ENCODE measurements at regions not wholly inside any gene's neighbourhood (a gene's known extent, or its start where the extent isn't known, plus 50 kb on each side); places are given as distances from the start of the nearest gene placed in this dataset.

DNA sequence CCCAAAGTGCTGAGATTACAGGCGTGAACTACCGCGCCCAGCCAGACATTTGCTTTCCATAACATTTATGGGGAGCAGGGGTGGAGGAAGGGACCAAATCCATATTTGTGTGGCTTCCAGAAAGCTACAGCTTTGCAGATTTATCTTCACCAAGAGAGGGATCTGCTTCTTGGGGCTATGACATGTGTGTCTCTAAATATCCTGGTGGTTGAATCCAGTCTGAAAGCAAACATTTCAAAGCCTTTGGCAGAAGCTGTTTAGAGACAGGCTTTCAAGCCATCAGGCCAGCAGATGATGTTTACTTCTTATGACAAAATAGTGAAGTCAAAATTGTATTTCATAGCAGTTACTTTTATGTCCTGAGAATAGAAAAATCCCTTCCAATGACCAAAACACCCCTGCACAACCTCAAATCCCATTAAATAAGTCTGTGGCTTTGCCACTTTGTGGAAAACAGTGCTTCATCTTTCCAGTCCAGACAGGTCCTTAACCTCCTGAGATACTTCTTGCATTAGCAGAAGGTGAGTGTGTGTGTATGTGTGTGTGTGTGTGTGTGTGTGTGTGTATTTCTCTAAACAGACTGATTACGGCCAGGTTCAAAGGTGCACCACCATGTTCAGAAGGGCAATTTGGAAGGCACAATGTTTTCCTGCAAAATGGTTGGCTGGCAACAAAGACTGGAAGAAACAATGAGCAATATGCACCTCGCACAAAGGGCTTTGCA, 191.4 kb upstream of the LRIG1 start:
- Histone ChIP-seq H3K9me3 (ENCODE audit: control insufficient read depth, insufficient read depth, low read depth, low read length) (no peaks in the 10 kb centered on the region), H3K36me3 (ENCODE audit: control insufficient read depth, insufficient read depth, low read length) (no peaks in the 10 kb centered on the region), H3K27ac (ENCODE audit: low read depth, low read length) (no peak overlapping the region), H3K4me3 (ENCODE audit: low read depth, low read length) (no peak overlapping the region), H3K27me3 (ENCODE audit: control insufficient read depth, insufficient read depth, low read length) (no peaks in the 10 kb centered on the region), H3K4me1 (ENCODE audit: control insufficient read depth, insufficient read depth, low read length) (no peaks in the 10 kb centered on the region), H3K9ac (ENCODE audit: low read length) (no peak overlapping the region)

DNA sequence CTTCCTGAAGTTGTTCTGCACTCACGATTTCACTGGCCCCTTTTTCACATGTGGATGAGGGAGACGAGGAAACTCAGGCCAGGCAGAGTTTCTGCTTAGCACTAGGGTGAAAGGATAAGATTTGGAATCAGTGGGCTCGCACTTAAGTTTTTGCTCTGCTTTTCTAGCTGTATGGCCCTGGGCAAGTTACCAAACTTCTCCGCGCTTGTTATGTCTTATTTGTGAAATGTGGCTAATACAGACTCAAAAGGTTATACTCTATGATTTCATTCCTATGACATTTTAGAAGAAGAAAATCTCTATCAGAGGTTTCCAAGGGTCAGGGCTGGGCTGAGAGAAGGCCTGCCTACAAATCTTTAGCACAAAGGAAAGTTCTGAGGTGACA, 191.9 kb upstream of the LRIG1 start:
- H3K4me1 ChIP-seq (ENCODE audit: control insufficient read depth, insufficient read depth, low read length) = no peaks in the 10 kb centered on the region
- no peaks in the 10 kb centered on the region for H3K9me3 ChIP-seq (ENCODE audit: control insufficient read depth, insufficient read depth, low read depth, low read length)
- H3K4me3 ChIP-seq (ENCODE audit: low read depth, low read length) = no peak overlapping the region
- H3K27ac ChIP-seq (ENCODE audit: low read depth, low read length) = no peak overlapping the region
- no peaks in the 10 kb centered on the region for H3K36me3 ChIP-seq (ENCODE audit: control insufficient read depth, insufficient read depth, low read length)
- no peaks in the 10 kb centered on the region for H3K27me3 ChIP-seq (ENCODE audit: control insufficient read depth, insufficient read depth, low read length)
- no peak overlapping the region for H3K9ac ChIP-seq (ENCODE audit: low read length)

DNA sequence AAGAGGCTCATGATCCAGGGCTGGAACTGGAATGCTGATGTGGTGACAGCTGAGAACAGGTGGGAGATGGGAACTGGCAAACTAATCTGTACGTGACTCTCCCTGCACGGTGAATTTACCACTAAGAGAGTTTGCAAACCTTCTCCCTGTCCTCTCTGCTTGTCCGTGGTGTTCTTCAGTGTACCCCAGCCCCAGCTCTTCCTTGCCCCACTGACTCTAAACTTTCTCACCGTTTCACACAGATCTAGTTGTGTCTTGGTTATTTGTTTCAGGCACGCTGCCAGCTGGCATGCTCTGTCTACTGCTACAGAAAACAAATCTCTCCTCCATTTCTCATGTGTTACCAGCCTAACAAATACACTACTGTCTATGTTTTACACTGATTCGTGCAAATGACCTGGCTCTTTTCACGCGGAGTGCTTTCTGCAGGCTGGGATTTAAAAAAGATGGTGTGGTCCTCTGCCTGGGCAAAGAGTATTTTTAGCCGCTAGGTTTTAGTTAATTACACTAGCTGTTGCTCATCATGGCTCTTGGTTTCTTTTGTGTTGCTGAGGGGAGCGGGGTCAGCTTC, 192.7 kb upstream of the LRIG1 start:
- H3K4me3 ChIP-seq (ENCODE audit: low read depth, low read length) = no peak overlapping the region
- no peaks in the 10 kb centered on the region for H3K27me3 ChIP-seq (ENCODE audit: control insufficient read depth, insufficient read depth, low read length)
- no peaks in the 10 kb centered on the region for H3K9me3 ChIP-seq (ENCODE audit: control insufficient read depth, insufficient read depth, low read depth, low read length)
- H3K4me1 ChIP-seq (ENCODE audit: control insufficient read depth, insufficient read depth, low read length) = no peaks in the 10 kb centered on the region
- no peaks in the 10 kb centered on the region for H3K36me3 ChIP-seq (ENCODE audit: control insufficient read depth, insufficient read depth, low read length)
- H3K27ac ChIP-seq (ENCODE audit: low read depth, low read length) = no peak overlapping the region
- no peak overlapping the region for H3K9ac ChIP-seq (ENCODE audit: low read length)

DNA sequence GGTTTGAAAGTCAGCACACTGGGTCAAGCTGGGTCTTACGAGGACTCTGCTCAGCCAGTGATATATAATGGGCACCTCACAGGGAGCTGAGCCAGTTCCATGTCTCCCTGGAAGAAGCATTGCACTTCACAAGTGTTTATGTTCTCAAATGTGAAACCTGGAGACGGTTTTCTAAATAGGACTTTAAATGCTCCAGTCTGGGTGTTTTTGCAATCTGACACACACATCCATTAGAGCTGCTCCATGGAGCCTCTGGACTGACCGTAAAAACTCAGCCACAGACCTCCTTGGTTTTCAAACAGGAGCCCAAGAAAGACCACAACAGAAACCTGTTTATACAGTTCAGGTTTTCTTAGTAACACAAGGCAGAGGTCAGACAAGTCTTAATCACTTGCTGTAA, 201.3 kb upstream of the LRIG1 start:
- Histone ChIP-seq H3K27ac (ENCODE audit: low read depth, low read length) (no peak overlapping the region), H3K4me3 (ENCODE audit: low read depth, low read length) (no peak overlapping the region), H3K27me3 (ENCODE audit: control insufficient read depth, insufficient read depth, low read length) (no peaks in the 10 kb centered on the region), H3K9me3 (ENCODE audit: control insufficient read depth, insufficient read depth, low read depth, low read length) (no peaks in the 10 kb centered on the region), H3K9ac (ENCODE audit: low read length) (no peak overlapping the region), H3K36me3 (ENCODE audit: control insufficient read depth, insufficient read depth, low read length) (no peaks in the 10 kb centered on the region), H3K4me1 (ENCODE audit: control insufficient read depth, insufficient read depth, low read length) (no peaks in the 10 kb centered on the region)

DNA sequence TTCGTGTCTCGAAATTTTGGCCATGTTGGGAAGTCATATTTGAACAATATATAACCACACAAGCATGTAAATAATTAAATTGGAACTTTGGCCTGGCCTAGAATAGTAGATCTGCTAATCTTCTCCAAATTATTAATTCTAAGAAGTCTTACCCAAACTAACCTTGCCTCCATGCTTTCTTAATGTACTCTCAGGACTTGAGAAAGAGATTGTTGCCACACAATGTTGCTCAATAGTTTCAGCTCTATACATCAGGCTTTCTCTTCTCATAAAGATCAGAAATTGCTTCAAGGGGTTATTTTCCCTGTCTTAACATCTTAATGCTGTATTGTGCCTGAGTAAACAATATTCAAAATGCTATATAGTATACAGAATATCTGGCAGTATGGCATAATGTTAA, 202.7 kb upstream of the LRIG1 start:
- Histone ChIP-seq H3K9ac (ENCODE audit: low read length) (no peak overlapping the region), H3K27me3 (ENCODE audit: control insufficient read depth, insufficient read depth, low read length) (no peaks in the 10 kb centered on the region), H3K36me3 (ENCODE audit: control insufficient read depth, insufficient read depth, low read length) (no peaks in the 10 kb centered on the region), H3K27ac (ENCODE audit: low read depth, low read length) (no peak overlapping the region), H3K9me3 (ENCODE audit: control insufficient read depth, insufficient read depth, low read depth, low read length) (no peaks in the 10 kb centered on the region), H3K4me3 (ENCODE audit: low read depth, low read length) (no peak overlapping the region), H3K4me1 (ENCODE audit: control insufficient read depth, insufficient read depth, low read length) (no peaks in the 10 kb centered on the region)

DNA sequence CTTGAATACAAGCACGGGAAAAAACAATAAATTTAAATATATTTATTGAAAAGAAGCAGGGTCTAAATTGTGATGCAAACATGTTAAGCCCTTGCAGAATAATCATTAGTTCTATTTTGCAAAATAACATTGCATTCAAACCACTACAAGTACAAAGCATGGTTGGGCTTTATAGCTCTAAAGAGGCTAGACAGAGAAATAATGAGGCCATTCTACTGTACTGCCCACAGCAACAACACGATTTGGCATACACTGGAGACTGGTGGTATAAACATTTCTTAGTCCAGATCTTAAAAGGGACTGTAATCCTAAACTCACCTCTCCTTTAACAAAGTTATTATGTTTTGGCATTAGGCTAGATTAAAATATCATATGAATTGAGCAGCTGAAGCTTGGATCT, 204.3 kb upstream of the LRIG1 start:
- no peak overlapping the region for H3K27ac ChIP-seq (ENCODE audit: low read depth, low read length)
- H3K9ac ChIP-seq (ENCODE audit: low read length) = no peak overlapping the region
- H3K4me3 ChIP-seq (ENCODE audit: low read depth, low read length) = no peak overlapping the region
- no peaks in the 10 kb centered on the region for H3K27me3 ChIP-seq (ENCODE audit: control insufficient read depth, insufficient read depth, low read length)
- H3K36me3 ChIP-seq (ENCODE audit: control insufficient read depth, insufficient read depth, low read length) = no peaks in the 10 kb centered on the region
- H3K9me3 ChIP-seq (ENCODE audit: control insufficient read depth, insufficient read depth, low read depth, low read length) = no peaks in the 10 kb centered on the region
- H3K4me1 ChIP-seq (ENCODE audit: control insufficient read depth, insufficient read depth, low read length) = no peaks in the 10 kb centered on the region

DNA sequence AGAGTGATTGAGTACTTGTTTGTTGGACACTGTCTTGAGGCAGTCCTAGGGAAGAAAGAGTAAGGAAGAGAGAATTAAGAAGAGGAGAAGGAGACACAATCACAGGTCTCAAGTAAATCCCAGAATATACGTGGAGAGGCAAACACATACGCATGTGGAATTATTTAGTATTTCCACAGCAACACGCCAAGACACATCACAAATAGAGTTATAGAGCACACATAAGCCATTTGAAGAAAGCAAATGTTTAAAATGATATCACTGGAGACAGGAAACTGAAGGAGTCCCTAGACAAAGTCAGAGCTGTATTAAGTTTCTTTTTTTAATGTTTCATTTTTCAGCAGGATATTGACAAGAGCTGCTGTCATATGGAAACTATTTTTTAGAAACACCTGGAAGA, 206.1 kb upstream of the LRIG1 start:
- Histone ChIP-seq H3K4me3 (ENCODE audit: low read depth, low read length) (no peak overlapping the region), H3K27ac (ENCODE audit: low read depth, low read length) (no peak overlapping the region), H3K4me1 (ENCODE audit: control insufficient read depth, insufficient read depth, low read length) (no peaks in the 10 kb centered on the region), H3K36me3 (ENCODE audit: control insufficient read depth, insufficient read depth, low read length) (no peaks in the 10 kb centered on the region), H3K9ac (ENCODE audit: low read length) (no peak overlapping the region), H3K27me3 (ENCODE audit: control insufficient read depth, insufficient read depth, low read length) (no peaks in the 10 kb centered on the region), H3K9me3 (ENCODE audit: control insufficient read depth, insufficient read depth, low read depth, low read length) (no peaks in the 10 kb centered on the region)

DNA sequence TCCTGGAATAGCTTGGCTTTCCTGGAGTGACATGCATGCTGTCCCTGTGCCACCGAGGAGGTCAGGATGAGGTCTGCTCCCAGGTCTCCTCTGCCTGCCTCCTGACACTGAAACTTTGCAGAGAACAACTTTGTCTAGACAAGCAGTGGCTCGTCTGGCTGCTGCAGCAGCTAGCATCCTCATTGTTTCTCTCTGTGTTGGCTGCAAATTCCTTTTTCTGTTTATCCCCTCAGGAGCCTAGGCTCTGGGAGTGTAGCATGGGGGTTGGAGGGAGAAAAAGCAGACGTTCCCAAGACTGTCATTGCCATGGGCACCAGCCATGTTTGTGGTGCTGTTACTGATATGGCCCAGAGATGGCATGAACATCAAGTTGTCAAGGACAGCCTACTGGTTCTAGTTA, 208.7 kb upstream of the LRIG1 start:
- Histone ChIP-seq H3K9ac (ENCODE audit: low read length) (no peak overlapping the region), H3K4me3 (ENCODE audit: low read depth, low read length) (no peak overlapping the region), H3K9me3 (ENCODE audit: control insufficient read depth, insufficient read depth, low read depth, low read length) (no peaks in the 10 kb centered on the region), H3K4me1 (ENCODE audit: control insufficient read depth, insufficient read depth, low read length) (peaks cover 9% of the 10 kb centered on the region), H3K27me3 (ENCODE audit: control insufficient read depth, insufficient read depth, low read length) (no peaks in the 10 kb centered on the region), H3K27ac (ENCODE audit: low read depth, low read length) (no peak overlapping the region), H3K36me3 (ENCODE audit: control insufficient read depth, insufficient read depth, low read length) (no peaks in the 10 kb centered on the region)

DNA sequence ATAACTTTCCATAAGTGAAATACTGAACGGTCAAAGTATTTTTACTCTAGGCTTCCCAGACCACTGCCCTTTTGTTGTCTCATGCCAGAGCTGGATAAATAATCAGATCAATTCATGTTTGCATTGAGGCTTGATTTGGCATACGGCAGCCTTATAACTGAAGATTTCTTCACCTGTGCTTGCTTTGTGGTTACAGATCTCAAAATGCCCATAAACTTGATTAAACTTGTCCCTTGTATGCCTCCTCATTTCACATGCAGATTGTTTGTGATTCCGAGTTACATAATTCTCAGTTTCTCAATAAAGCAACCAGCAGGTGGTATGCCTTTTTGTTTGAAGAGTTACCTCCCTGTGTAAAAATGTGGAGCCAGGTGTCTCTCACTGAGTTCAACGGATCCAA, 211.4 kb upstream of the LRIG1 start:
- Histone ChIP-seq H3K27me3 (ENCODE audit: control insufficient read depth, insufficient read depth, low read length) (no peaks in the 10 kb centered on the region), H3K9me3 (ENCODE audit: control insufficient read depth, insufficient read depth, low read depth, low read length) (no peaks in the 10 kb centered on the region), H3K9ac (ENCODE audit: low read length) (no peak overlapping the region), H3K27ac (ENCODE audit: low read depth, low read length) (no peak overlapping the region), H3K4me3 (ENCODE audit: low read depth, low read length) (no peak overlapping the region), H3K4me1 (ENCODE audit: control insufficient read depth, insufficient read depth, low read length) (peaks cover 9% of the 10 kb centered on the region), H3K36me3 (ENCODE audit: control insufficient read depth, insufficient read depth, low read length) (no peaks in the 10 kb centered on the region)

DNA sequence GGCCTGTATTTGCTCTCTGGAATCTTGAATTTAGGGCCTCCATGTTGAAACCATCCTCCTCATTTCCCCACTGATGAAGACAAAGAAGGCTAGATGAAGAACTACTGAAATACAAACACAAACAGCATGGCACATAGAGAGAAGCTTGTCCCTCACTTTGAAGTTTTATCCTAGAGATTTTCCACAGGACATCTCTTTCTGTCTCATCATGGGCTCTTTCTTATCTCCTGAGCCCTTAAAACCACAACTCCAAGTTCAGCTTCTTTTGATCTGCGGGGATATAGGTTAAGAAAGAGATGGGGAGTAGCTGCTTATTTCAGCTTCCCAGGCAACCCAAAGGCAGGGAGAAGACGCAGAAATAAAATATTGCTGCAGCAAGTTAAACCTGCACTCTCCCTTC, 213.1 kb upstream of the LRIG1 start:
- H3K9me3 ChIP-seq (ENCODE audit: control insufficient read depth, insufficient read depth, low read depth, low read length) = no peaks in the 10 kb centered on the region
- no peaks in the 10 kb centered on the region for H3K36me3 ChIP-seq (ENCODE audit: control insufficient read depth, insufficient read depth, low read length)
- peaks cover 9% of the 10 kb centered on the region for H3K4me1 ChIP-seq (ENCODE audit: control insufficient read depth, insufficient read depth, low read length)
- H3K27ac ChIP-seq (ENCODE audit: low read depth, low read length) = no peak overlapping the region
- H3K9ac ChIP-seq (ENCODE audit: low read length) = no peak overlapping the region
- H3K4me3 ChIP-seq (ENCODE audit: low read depth, low read length) = no peak overlapping the region
- no peaks in the 10 kb centered on the region for H3K27me3 ChIP-seq (ENCODE audit: control insufficient read depth, insufficient read depth, low read length)

DNA sequence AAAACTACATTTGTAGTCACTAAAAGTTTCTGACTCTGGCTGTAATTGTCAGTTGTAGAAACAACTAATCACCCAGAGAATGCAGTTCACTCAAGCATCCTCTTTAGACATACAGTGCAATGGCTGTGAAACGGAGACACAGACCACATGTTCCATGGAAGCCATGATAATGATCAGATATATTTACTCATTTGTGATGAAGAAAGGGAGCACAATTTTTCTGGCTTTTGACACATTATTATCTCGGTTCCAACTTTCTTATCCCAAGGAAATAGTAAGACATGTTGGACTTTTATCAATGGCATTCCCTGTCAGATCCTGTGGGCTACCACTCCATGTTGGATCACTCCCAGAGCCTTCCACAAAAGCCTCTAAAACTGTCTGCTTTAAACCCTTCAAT, 215.0 kb upstream of the LRIG1 start:
- H3K27ac ChIP-seq (ENCODE audit: low read depth, low read length) = no peak overlapping the region
- no peaks in the 10 kb centered on the region for H3K27me3 ChIP-seq (ENCODE audit: control insufficient read depth, insufficient read depth, low read length)
- no peaks in the 10 kb centered on the region for H3K9me3 ChIP-seq (ENCODE audit: control insufficient read depth, insufficient read depth, low read depth, low read length)
- H3K9ac ChIP-seq (ENCODE audit: low read length) = no peak overlapping the region
- H3K4me1 ChIP-seq (ENCODE audit: control insufficient read depth, insufficient read depth, low read length) = peaks cover 10% of the 10 kb centered on the region
- H3K36me3 ChIP-seq (ENCODE audit: control insufficient read depth, insufficient read depth, low read length) = no peaks in the 10 kb centered on the region
- H3K4me3 ChIP-seq (ENCODE audit: low read depth, low read length) = no peak overlapping the region

Measured in HUES6 (cell line).